Neural cell (in vitro differentiated cells): ENCODE measurements at regions not wholly inside any gene's neighbourhood (a gene's known extent, or its start where the extent isn't known, plus 50 kb on each side); places are given as distances from the start of the nearest gene placed in this dataset.

ENCODE experiments used
- H2AFZ ChIP-seq: fragments of 200-600, 300-800 bp; sonication (generic), shearing (Covaris generic); 2 replicates; pipeline ENCODE4 v1.6.0; 2014; ENCODE audit warnings: low read depth, mild to moderate bottlenecking, antibody characterized with exemption, low read length, moderate library complexity
- H3F3A ChIP-seq: fragments of 200-600 bp; shearing (Covaris generic); 2 replicates; pipeline ENCODE4 v1.6.1; 2016; ENCODE audit warnings: mild to moderate bottlenecking, moderate library complexity, mixed read lengths, antibody characterized with exemption, low read length; ENCODE audit not compliant: insufficient read depth, poor library complexity, severe bottlenecking
- H3K27ac ChIP-seq: fragments of 200-600, 300-800 bp; sonication (generic), shearing (Covaris generic); 2 replicates; pipeline ENCODE4 v1.5.1; 2014; ENCODE audit warnings: mild to moderate bottlenecking, low read length, moderate library complexity
- H3K27me3 ChIP-seq: fragments of 300-800, 200-600 bp; sonication (generic), shearing (Covaris generic); 2 replicates; pipeline ENCODE4 v1.6.0; 2014; ENCODE audit warnings: mild to moderate bottlenecking, low read depth, low read length, moderate library complexity; ENCODE audit not compliant: insufficient read depth
- H3K36me3 ChIP-seq: fragments of 300-800, 200-600 bp; sonication (generic), shearing (Covaris generic); 2 replicates; pipeline ENCODE4 v1.5.1; 2014; ENCODE audit warnings: mild to moderate bottlenecking, antibody characterized with exemption, low read length, moderate library complexity; ENCODE audit not compliant: insufficient read depth
- H3K4me2 ChIP-seq: fragments of 300-800, 200-600 bp; sonication (generic), shearing (Covaris generic); 2 replicates; pipeline ENCODE4 v1.6.0; 2014; ENCODE audit warnings: mild to moderate bottlenecking, low read length
- H3K4me3 ChIP-seq: fragments of 300-800, 200-600 bp; sonication (generic), shearing (Covaris generic); 2 replicates; pipeline ENCODE4 v1.5.1; 2014; ENCODE audit warnings: mild to moderate bottlenecking, low read length, moderate library complexity
- H3K79me2 ChIP-seq: fragments of 200-600 bp; shearing (Covaris generic); replicated peaks from 2 replicates; pipeline ENCODE4 v1.6.0; 2014; ENCODE audit warnings: mild to moderate bottlenecking, low read length, moderate library complexity; ENCODE audit not compliant: insufficient read depth
- H3K9ac ChIP-seq: fragments of 300-800, 200-600 bp; sonication (generic), shearing (Covaris generic); 2 replicates; pipeline ENCODE4 v1.6.1; 2016; ENCODE audit warnings: mild to moderate bottlenecking, low read length, mixed read lengths
- H3K9me2 ChIP-seq: fragments of 200-600 bp; shearing (Covaris generic); 2 replicates; pipeline ENCODE4 v1.6.1; 2016; ENCODE audit warnings: mild to moderate bottlenecking, low read length, mixed read lengths; ENCODE audit not compliant: insufficient read depth
- H3K9me3 ChIP-seq: fragments of 200-600, 300-800 bp; sonication (generic), shearing (Covaris generic); 2 replicates; pipeline ENCODE4 v1.6.1; 2016; ENCODE audit warnings: mild to moderate bottlenecking, mixed run types, low read length, moderate library complexity, mixed read lengths
- H4K20me1 ChIP-seq: fragments of 200-600 bp; shearing (Covaris generic); 2 replicates; pipeline ENCODE4 v1.6.1; 2016; ENCODE audit warnings: mild to moderate bottlenecking, mixed run types; ENCODE audit not compliant: insufficient read depth
- EP300 ChIP-seq: fragments of 450-650 bp; conservative IDR thresholded peaks from 2 replicates; pipeline ENCODE4 v1.6.1; 2014; ENCODE audit warnings: antibody characterized with exemption, mild to moderate bottlenecking, moderate library complexity; ENCODE audit not compliant: poor library complexity, severe bottlenecking
- EZH2 ChIP-seq: fragments of 200-600, 300-800 bp; shearing (Covaris generic), sonication (generic); IDR thresholded peaks from 2 replicates; pipeline ENCODE4 v1.6.1; 2014; ENCODE audit warnings: antibody characterized with exemption, low read length, borderline replicate concordance, mild to moderate bottlenecking; ENCODE audit not compliant: insufficient read depth, poor library complexity, severe bottlenecking
- MXI1 ChIP-seq: fragments of 450-650 bp; conservative IDR thresholded peaks from 2 replicates; pipeline ENCODE4 v1.6.1; 2014; ENCODE audit warnings: antibody characterized with exemption, mild to moderate bottlenecking; ENCODE audit not compliant: poor library complexity, severe bottlenecking
- POLR2AphosphoS5 ChIP-seq: IDR thresholded peaks from 2 replicates; pipeline ENCODE4 v1.6.1; 2012
- RAD21 ChIP-seq: fragments of 450-650 bp; conservative IDR thresholded peaks from 2 replicates; pipeline ENCODE4 v1.6.1; 2014; ENCODE audit warnings: antibody characterized with exemption, mild to moderate bottlenecking, moderate library complexity
- SMC3 ChIP-seq: fragments of 450-650 bp; conservative IDR thresholded peaks from 2 replicates; pipeline ENCODE4 v1.6.1; 2014; ENCODE audit warnings: antibody characterized with exemption, mild to moderate bottlenecking, moderate library complexity; ENCODE audit not compliant: poor library complexity
- TAF1 ChIP-seq: IDR thresholded peaks from 2 replicates; pipeline ENCODE4 v1.6.1; 2012; ENCODE audit warnings: low read depth
- TF ChIP-seq, protein P1 (sequence below): IDR thresholded peaks from 2 replicates; pipeline ENCODE4 v1.6.1; 2012; ENCODE audit warnings: borderline replicate concordance
- TF ChIP-seq, protein P2 (sequence below): fragments of 450-650 bp; IDR thresholded peaks from 2 replicates; pipeline ENCODE4 v1.5.1; 2014; ENCODE audit warnings: antibody characterized with exemption, mild to moderate bottlenecking, moderate library complexity; ENCODE audit not compliant: poor library complexity, severe bottlenecking

DNA sequence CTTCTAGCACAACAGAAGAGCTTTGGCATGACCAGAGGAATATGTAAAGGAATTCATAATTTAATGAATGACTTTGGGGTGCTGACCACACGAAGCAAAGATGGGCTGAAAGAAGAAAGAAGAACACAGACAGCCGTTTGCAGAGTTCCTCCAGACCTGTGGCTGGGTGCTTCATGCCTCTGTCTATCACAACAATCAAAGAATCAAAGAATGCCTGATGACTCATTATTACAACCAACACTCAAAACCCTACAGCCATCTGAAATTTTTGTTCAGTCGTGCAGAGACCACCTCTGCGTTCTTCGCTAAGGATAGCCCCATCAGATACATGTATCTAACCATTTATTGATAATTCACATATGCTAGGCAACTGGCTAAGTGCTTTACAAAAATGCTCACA is 129.0 kb upstream of the PRICKLE2 start:
- Histone ChIP-seq H3K9me3 (no peaks in the 10 kb centered on the region), H3K9ac (no peak overlapping the region), H3K4me2 (no peak overlapping the region)

DNA sequence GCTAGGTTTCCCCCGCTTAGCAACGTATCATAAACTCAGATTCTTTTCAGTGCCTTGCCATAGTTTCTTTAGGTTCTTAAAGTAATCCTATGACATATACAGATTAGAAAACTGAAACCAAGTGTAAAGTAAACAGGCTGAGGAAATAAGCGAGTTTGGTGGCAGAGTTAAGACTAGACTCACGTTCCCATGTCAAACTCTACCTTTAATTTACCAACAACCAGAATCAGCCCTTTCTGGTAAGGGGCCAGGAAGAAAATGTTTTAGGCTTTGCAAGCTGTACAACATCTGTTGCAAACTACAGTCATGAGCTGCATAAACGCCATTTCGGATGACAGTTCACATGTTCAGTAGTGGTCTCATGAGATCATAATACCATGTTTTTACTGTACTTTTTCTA is 128.0 kb upstream of the PRICKLE2 start:
- Histone ChIP-seq H3K4me3 (no peak overlapping the region), H3K9me2 (no peaks in the 10 kb centered on the region), H2AFZ (no peak overlapping the region), H3F3A (no peaks in the 10 kb centered on the region), H3K27me3 (no peaks in the 10 kb centered on the region), H3K79me2 (no peaks in the 10 kb centered on the region), H3K27ac (no peak overlapping the region), H3K36me3 (no peaks in the 10 kb centered on the region), H3K9ac (no peak overlapping the region), H3K9me3 (no peaks in the 10 kb centered on the region), H3K4me2 (no peak overlapping the region), H4K20me1 (no peaks in the 10 kb centered on the region)
- TF ChIP-seq SMC3 (no peak), EP300 (no peak), RAD21 (no peak), EZH2 (no peak), TAF1 (no peak), POLR2AphosphoS5 (no peak), MXI1 (no peak)
- TF ChIP-seq, protein P1, sequence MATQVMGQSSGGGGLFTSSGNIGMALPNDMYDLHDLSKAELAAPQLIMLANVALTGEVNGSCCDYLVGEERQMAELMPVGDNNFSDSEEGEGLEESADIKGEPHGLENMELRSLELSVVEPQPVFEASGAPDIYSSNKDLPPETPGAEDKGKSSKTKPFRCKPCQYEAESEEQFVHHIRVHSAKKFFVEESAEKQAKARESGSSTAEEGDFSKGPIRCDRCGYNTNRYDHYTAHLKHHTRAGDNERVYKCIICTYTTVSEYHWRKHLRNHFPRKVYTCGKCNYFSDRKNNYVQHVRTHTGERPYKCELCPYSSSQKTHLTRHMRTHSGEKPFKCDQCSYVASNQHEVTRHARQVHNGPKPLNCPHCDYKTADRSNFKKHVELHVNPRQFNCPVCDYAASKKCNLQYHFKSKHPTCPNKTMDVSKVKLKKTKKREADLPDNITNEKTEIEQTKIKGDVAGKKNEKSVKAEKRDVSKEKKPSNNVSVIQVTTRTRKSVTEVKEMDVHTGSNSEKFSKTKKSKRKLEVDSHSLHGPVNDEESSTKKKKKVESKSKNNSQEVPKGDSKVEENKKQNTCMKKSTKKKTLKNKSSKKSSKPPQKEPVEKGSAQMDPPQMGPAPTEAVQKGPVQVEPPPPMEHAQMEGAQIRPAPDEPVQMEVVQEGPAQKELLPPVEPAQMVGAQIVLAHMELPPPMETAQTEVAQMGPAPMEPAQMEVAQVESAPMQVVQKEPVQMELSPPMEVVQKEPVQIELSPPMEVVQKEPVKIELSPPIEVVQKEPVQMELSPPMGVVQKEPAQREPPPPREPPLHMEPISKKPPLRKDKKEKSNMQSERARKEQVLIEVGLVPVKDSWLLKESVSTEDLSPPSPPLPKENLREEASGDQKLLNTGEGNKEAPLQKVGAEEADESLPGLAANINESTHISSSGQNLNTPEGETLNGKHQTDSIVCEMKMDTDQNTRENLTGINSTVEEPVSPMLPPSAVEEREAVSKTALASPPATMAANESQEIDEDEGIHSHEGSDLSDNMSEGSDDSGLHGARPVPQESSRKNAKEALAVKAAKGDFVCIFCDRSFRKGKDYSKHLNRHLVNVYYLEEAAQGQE: no peak
- TF ChIP-seq, protein P2, sequence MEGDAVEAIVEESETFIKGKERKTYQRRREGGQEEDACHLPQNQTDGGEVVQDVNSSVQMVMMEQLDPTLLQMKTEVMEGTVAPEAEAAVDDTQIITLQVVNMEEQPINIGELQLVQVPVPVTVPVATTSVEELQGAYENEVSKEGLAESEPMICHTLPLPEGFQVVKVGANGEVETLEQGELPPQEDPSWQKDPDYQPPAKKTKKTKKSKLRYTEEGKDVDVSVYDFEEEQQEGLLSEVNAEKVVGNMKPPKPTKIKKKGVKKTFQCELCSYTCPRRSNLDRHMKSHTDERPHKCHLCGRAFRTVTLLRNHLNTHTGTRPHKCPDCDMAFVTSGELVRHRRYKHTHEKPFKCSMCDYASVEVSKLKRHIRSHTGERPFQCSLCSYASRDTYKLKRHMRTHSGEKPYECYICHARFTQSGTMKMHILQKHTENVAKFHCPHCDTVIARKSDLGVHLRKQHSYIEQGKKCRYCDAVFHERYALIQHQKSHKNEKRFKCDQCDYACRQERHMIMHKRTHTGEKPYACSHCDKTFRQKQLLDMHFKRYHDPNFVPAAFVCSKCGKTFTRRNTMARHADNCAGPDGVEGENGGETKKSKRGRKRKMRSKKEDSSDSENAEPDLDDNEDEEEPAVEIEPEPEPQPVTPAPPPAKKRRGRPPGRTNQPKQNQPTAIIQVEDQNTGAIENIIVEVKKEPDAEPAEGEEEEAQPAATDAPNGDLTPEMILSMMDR: no peak

More for the DNA sequence above, 129.0 kb upstream of the PRICKLE2 start:
- no peaks in the 10 kb centered on the region for H4K20me1 ChIP-seq
- no peak overlapping the region for H3K4me3 ChIP-seq
- no peaks in the 10 kb centered on the region for H3K9me2 ChIP-seq
- TF ChIP-seq, protein P1: no peak
- TF ChIP-seq, protein P2: no peak
- TF ChIP-seq EZH2 (no peak), SMC3 (no peak), RAD21 (no peak), MXI1 (no peak)
- H3K36me3 ChIP-seq: no peaks in the 10 kb centered on the region
- no peak overlapping the region for H2AFZ ChIP-seq
- no peaks in the 10 kb centered on the region for H3K79me2 ChIP-seq
- no peaks in the 10 kb centered on the region for H3F3A ChIP-seq
- no peaks in the 10 kb centered on the region for H3K27me3 ChIP-seq
- H3K27ac ChIP-seq: no peak overlapping the region
